ENCODE measurements at regions not wholly inside any gene's neighbourhood (a gene's known extent, or its start where the extent isn't known, plus 50 kb on each side); places are given as distances from the start of the nearest gene placed in this dataset.

DNA sequence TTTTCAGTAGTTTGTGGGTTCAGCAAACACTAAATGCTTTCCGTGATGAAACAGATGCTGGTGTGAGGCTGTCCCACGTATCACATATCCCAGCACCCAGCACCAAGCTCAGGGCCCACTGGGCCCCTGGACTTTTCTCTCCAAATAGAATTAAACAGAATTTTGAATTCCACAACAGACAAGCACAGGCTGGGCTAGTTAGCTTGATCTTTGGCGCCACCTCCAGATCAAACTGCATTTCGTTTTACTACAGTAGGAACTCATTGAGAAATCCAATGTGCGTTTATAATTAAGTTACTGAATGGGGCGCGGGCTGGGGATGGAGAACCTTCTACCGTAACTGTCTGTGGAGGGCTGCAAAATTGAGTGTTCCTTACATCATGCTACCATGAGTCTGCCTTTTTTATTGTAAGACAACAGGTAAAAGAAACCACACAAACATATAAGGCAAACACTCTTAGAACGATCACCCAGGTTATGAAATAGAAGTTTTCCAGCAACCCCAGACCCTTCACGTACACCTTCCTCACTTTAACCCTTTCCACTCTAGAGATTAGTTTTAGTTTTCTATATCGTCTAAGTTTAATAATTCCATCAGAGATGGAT lies 107.8 kb downstream of the ZFP64 start:
- 60% methylated on average over 8 of the region's 11 CpGs for WGBS
- Histone ChIP-seq H3K9me3 (ENCODE audit: control insufficient read depth, low read length) (peaks cover 26% of the 10 kb centered on the region), H2AK5ac (ENCODE audit: low read length, severe bottlenecking) (no peak overlapping the region), H4K91ac (ENCODE audit: low read length) (no peak overlapping the region), H2BK5ac (ENCODE audit: low read depth, low read length, poor library complexity, severe bottlenecking) (no peak overlapping the region), H2AFZ (ENCODE audit: low read depth, low read length) (no peak overlapping the region), H2BK120ac (ENCODE audit: low read depth, low read length) (no peak overlapping the region), H3K9ac (ENCODE audit: low read length) (no peak overlapping the region), H3K4ac (ENCODE audit: low read depth in 1 of 2, low read length in 2 of 2) (no peak overlapping the region), H3K27ac (ENCODE audit: low read length, poor library complexity, severe bottlenecking) (no peak overlapping the region), H3K36me3 (ENCODE audit: control insufficient read depth in 1 of 2, insufficient read depth in 2 of 2, low read depth in 1 of 2, low read length in 2 of 2) (peaks cover 28 to 29% of the 10 kb centered on the region in 2 experiments), H2BK12ac (ENCODE audit: low read length in 2 of 2) (no peak overlapping the region), H2BK15ac (ENCODE audit: low read depth, poor library complexity, severe bottlenecking) (no peak overlapping the region), H3K4me3 (ENCODE audit: insufficient read depth in 1 of 2, low read depth in 1 of 2, low read length in 2 of 2) (no peak overlapping the region), H4K8ac (ENCODE audit: low read length) (peak overlapping the region; percentile 46), H3K14ac (ENCODE audit: low read length in 2 of 2) (no peak overlapping the region), H3K27me3 (ENCODE audit: control insufficient read depth in 1 of 2, insufficient read depth in 1 of 2, low read length in 2 of 2) (no peaks in the 10 kb centered on the region), H3K23ac (ENCODE audit: low read length in 2 of 2) (no peak overlapping the region), H3K4me2 (ENCODE audit: low read length, poor library complexity, severe bottlenecking) (no peak overlapping the region), H3K4me1 (ENCODE audit: control insufficient read depth, insufficient read depth, low read depth, low read length) (no peaks in the 10 kb centered on the region), H3K79me1 (replicated peaks; ENCODE audit: low read length, poor library complexity, severe bottlenecking) (peaks cover 28% of the 10 kb centered on the region), H3K18ac (ENCODE audit: low read depth in 1 of 2, low read length in 2 of 2) (no peak overlapping the region)
- peak; percentile 74 for DNase-seq

DNA sequence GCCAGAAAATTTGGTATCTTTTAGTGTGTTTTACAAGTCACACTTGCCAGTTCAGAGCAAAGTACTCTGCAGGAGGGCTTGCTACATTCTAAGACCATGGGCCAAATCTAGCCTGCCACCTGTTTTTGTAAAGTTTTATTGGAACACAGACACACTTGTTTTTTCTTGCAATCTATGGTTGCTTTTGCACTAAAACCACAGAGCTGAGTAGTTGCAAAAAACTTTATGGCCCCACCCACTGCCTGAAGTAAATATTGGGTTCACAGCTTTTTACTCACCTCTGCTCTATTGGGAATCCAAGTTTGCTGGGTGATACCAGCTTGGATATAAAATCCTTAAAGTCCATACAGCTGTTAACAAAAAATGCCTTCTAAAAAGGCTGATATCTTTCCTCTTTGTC lies 109.0 kb downstream of the ZFP64 start:
- peaks cover 28% of the 10 kb centered on the region for H3K79me1 ChIP-seq (replicated peaks; ENCODE audit: low read length, poor library complexity, severe bottlenecking)

DNA sequence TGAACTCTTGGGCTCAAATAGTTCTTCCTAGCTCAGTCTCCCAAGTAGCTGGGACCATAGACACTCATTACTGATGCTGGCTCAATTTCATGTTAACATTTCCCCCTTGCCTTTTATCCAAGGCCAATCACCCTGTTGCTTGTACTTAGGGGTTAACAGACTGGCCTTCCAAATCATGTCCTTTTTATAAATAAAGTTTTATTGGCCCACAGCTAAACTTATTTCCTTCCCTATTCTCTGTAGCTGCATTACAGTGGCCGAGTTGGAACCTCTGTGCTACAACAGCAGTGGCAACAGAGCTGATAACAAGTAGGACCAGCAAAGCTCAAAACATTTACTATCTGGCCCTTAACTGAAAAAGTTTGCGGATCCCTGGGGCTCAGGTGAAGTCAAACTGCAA lies 109.8 kb downstream of the ZFP64 start:
- no peak overlapping the region for H3K4me3 ChIP-seq (ENCODE audit: insufficient read depth in 1 of 2, low read depth in 1 of 2, low read length in 2 of 2)
- H3K4me1 ChIP-seq (ENCODE audit: control insufficient read depth, insufficient read depth, low read depth, low read length), result no peaks in the 10 kb centered on the region
- no peaks in the 10 kb centered on the region for H3K27me3 ChIP-seq (ENCODE audit: control insufficient read depth in 1 of 2, insufficient read depth in 1 of 2, low read length in 2 of 2)
- H2BK15ac ChIP-seq (ENCODE audit: low read depth, poor library complexity, severe bottlenecking), result no peak overlapping the region
- peaks cover 10 to 20% of the 10 kb centered on the region in 2 experiments for H3K36me3 ChIP-seq (ENCODE audit: control insufficient read depth in 1 of 2, insufficient read depth in 2 of 2, low read depth in 1 of 2, low read length in 2 of 2)
- H2BK12ac ChIP-seq (ENCODE audit: low read length in 2 of 2), result no peak overlapping the region
- 93% methylated on average over 2 of the region's 2 CpGs for WGBS
- no peak overlapping the region for H3K27ac ChIP-seq (ENCODE audit: low read length, poor library complexity, severe bottlenecking)
- no peak overlapping the region for H3K18ac ChIP-seq (ENCODE audit: low read depth in 1 of 2, low read length in 2 of 2)
- H3K9ac ChIP-seq (ENCODE audit: low read length), result no peak overlapping the region
- H3K4me2 ChIP-seq (ENCODE audit: low read length, poor library complexity, severe bottlenecking), result no peak overlapping the region
- H2BK5ac ChIP-seq (ENCODE audit: low read depth, low read length, poor library complexity, severe bottlenecking), result no peak overlapping the region
- H4K91ac ChIP-seq (ENCODE audit: low read length), result no peak overlapping the region
- H4K8ac ChIP-seq (ENCODE audit: low read length), result no peak overlapping the region
- H3K79me1 ChIP-seq (replicated peaks; ENCODE audit: low read length, poor library complexity, severe bottlenecking), result peaks cover 30% of the 10 kb centered on the region
- H2AK5ac ChIP-seq (ENCODE audit: low read length, severe bottlenecking), result no peak overlapping the region
- no peak overlapping the region for H3K4ac ChIP-seq (ENCODE audit: low read depth in 1 of 2, low read length in 2 of 2)
- no peak overlapping the region for H2AFZ ChIP-seq (ENCODE audit: low read depth, low read length)
- H2BK120ac ChIP-seq (ENCODE audit: low read depth, low read length), result no peak overlapping the region
- no peak overlapping the region for H3K23ac ChIP-seq (ENCODE audit: low read length in 2 of 2)
- DNase-seq, result no peak
- no peak overlapping the region for H3K14ac ChIP-seq (ENCODE audit: low read length in 2 of 2)
- peaks cover 7% of the 10 kb centered on the region for H3K9me3 ChIP-seq (ENCODE audit: control insufficient read depth, low read length)

More for the DNA sequence above, 109.0 kb downstream of the ZFP64 start:
- Histone ChIP-seq H3K23ac (ENCODE audit: low read length in 2 of 2) (no peak overlapping the region), H3K9ac (ENCODE audit: low read length) (no peak overlapping the region), H4K8ac (ENCODE audit: low read length) (no peak overlapping the region), H2BK12ac (ENCODE audit: low read length in 2 of 2) (no peak overlapping the region), H3K27me3 (ENCODE audit: control insufficient read depth in 1 of 2, insufficient read depth in 1 of 2, low read length in 2 of 2) (no peaks in the 10 kb centered on the region), H2BK15ac (ENCODE audit: low read depth, poor library complexity, severe bottlenecking) (no peak overlapping the region), H2AFZ (ENCODE audit: low read depth, low read length) (no peak overlapping the region), H3K4me3 (ENCODE audit: insufficient read depth in 1 of 2, low read depth in 1 of 2, low read length in 2 of 2) (no peak overlapping the region), H3K14ac (ENCODE audit: low read length in 2 of 2) (no peak overlapping the region), H2AK5ac (ENCODE audit: low read length, severe bottlenecking) (no peak overlapping the region), H3K36me3 (ENCODE audit: control insufficient read depth in 1 of 2, insufficient read depth in 2 of 2, low read depth in 1 of 2, low read length in 2 of 2) (peaks cover 18 to 23% of the 10 kb centered on the region in 2 experiments), H2BK120ac (ENCODE audit: low read depth, low read length) (no peak overlapping the region), H2BK5ac (ENCODE audit: low read depth, low read length, poor library complexity, severe bottlenecking) (no peak overlapping the region), H3K4me1 (ENCODE audit: control insufficient read depth, insufficient read depth, low read depth, low read length) (no peaks in the 10 kb centered on the region), H3K27ac (ENCODE audit: low read length, poor library complexity, severe bottlenecking) (no peak overlapping the region), H3K9me3 (ENCODE audit: control insufficient read depth, low read length) (peaks cover 15% of the 10 kb centered on the region), H4K91ac (ENCODE audit: low read length) (no peak overlapping the region), H3K4me2 (ENCODE audit: low read length, poor library complexity, severe bottlenecking) (no peak overlapping the region), H3K4ac (ENCODE audit: low read depth in 1 of 2, low read length in 2 of 2) (no peak overlapping the region), H3K18ac (ENCODE audit: low read depth in 1 of 2, low read length in 2 of 2) (no peak overlapping the region)
- no peak for DNase-seq

DNA sequence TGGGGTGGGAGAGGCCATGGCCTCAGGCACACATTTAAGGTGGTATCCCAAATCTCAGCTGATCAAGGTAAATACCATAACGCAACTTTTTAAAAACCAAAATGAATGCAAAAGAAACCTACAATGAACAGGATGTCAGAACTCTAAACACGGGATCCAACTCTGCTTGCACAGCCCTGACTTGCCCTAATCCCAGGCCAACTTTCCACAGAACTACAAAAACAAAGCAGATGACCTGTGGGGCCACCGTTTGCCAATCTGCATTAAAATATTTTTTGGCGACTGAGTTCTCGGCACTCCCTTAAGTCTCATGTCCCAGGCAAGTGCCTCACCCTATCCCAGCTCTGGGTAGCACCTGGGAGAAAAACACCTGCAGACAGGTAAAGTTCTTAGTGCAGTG lies 110.5 kb downstream of the ZFP64 start:
- Histone ChIP-seq H3K9me3 (ENCODE audit: control insufficient read depth, low read length) (peaks cover 4% of the 10 kb centered on the region), H2BK12ac (ENCODE audit: low read length in 2 of 2) (no peak overlapping the region), H3K36me3 (ENCODE audit: control insufficient read depth in 1 of 2, insufficient read depth in 2 of 2, low read depth in 1 of 2, low read length in 2 of 2) (peaks cover 8 to 20% of the 10 kb centered on the region in 2 experiments), H3K27me3 (ENCODE audit: control insufficient read depth in 1 of 2, insufficient read depth in 1 of 2, low read length in 2 of 2) (no peaks in the 10 kb centered on the region), H3K9ac (ENCODE audit: low read length) (no peak overlapping the region), H3K4me3 (ENCODE audit: insufficient read depth in 1 of 2, low read depth in 1 of 2, low read length in 2 of 2) (no peak overlapping the region), H3K23ac (ENCODE audit: low read length in 2 of 2) (no peak overlapping the region), H3K14ac (ENCODE audit: low read length in 2 of 2) (no peak overlapping the region), H3K27ac (ENCODE audit: low read length, poor library complexity, severe bottlenecking) (no peak overlapping the region), H3K4me2 (ENCODE audit: low read length, poor library complexity, severe bottlenecking) (no peak overlapping the region), H4K91ac (ENCODE audit: low read length) (no peak overlapping the region), H2AFZ (ENCODE audit: low read depth, low read length) (no peak overlapping the region), H3K4ac (ENCODE audit: low read depth in 1 of 2, low read length in 2 of 2) (no peak overlapping the region), H2BK15ac (ENCODE audit: low read depth, poor library complexity, severe bottlenecking) (no peak overlapping the region), H4K8ac (ENCODE audit: low read length) (no peak overlapping the region), H3K79me1 (replicated peaks; ENCODE audit: low read length, poor library complexity, severe bottlenecking) (peaks cover 30% of the 10 kb centered on the region), H3K4me1 (ENCODE audit: control insufficient read depth, insufficient read depth, low read depth, low read length) (no peaks in the 10 kb centered on the region), H2BK5ac (ENCODE audit: low read depth, low read length, poor library complexity, severe bottlenecking) (no peak overlapping the region), H2BK120ac (ENCODE audit: low read depth, low read length) (no peak overlapping the region), H3K18ac (ENCODE audit: low read depth in 1 of 2, low read length in 2 of 2) (no peak overlapping the region), H2AK5ac (ENCODE audit: low read length, severe bottlenecking) (no peak overlapping the region)
- DNase-seq, result no peak
- WGBS, result 89% methylated on average over 5 of the region's 5 CpGs

Measured in mesenchymal stem cell (in vitro differentiated cells and primary cell).